Mesenchymal stem cell (in vitro differentiated cells and primary cell): ENCODE measurements at regions not wholly inside any gene's neighbourhood (a gene's known extent, or its start where the extent isn't known, plus 50 kb on each side); places are given as distances from the start of the nearest gene placed in this dataset.

Source experiments
- DNase-seq: peaks from one replicate; pipeline ENCODE4 v3.0.0-alpha.2; 2013
- H2AFZ ChIP-seq: one replicate; pipeline ENCODE4 v1.6.1; 2013; ENCODE audit warnings: low read depth, mild to moderate bottlenecking, control low read depth, inconsistent platforms, low read length, moderate library complexity
- H2AK5ac ChIP-seq: 2 replicates; pipeline ENCODE4 v1.6.1; 2013; ENCODE audit warnings: low read length, moderate library complexity, mild to moderate bottlenecking, inconsistent platforms; ENCODE audit not compliant: severe bottlenecking
- H2BK120ac ChIP-seq: one replicate; pipeline ENCODE4 v1.6.1; 2013; ENCODE audit warnings: low read depth, mild to moderate bottlenecking, inconsistent platforms, low read length, moderate library complexity
- H2BK12ac ChIP-seq, 2 experiments: one replicate each; pipeline ENCODE4 v1.6.1; 2013; ENCODE audit warnings: inconsistent platforms in 2 of 2, low read length in 2 of 2, mild to moderate bottlenecking in 2 of 2, moderate library complexity in 2 of 2, control low read depth in 1 of 2
- H2BK15ac ChIP-seq: one replicate; pipeline ENCODE4 v1.6.1; 2013; ENCODE audit warnings: mild to moderate bottlenecking, low read depth, inconsistent platforms; ENCODE audit not compliant: poor library complexity, severe bottlenecking
- H2BK5ac ChIP-seq: 2 replicates; pipeline ENCODE4 v1.6.1; 2013; ENCODE audit warnings: low read depth, mild to moderate bottlenecking, low read length, control low read depth, inconsistent platforms; ENCODE audit not compliant: poor library complexity, severe bottlenecking
- H3K14ac ChIP-seq, 2 experiments: one replicate each; pipeline ENCODE4 v1.6.1; 2013; ENCODE audit warnings: inconsistent platforms in 2 of 2, low read length in 2 of 2, control low read depth in 1 of 2, mild to moderate bottlenecking in 1 of 2, moderate library complexity in 1 of 2
- H3K18ac ChIP-seq, 2 experiments: one replicate each; pipeline ENCODE4 v1.6.1; 2013; ENCODE audit warnings: inconsistent platforms in 2 of 2, low read length in 2 of 2, control low read depth in 1 of 2, low read depth in 1 of 2, mild to moderate bottlenecking in 1 of 2
- H3K23ac ChIP-seq, 2 experiments: one replicate each; pipeline ENCODE4 v1.6.1; 2013; ENCODE audit warnings: inconsistent platforms in 2 of 2, low read length in 2 of 2, mild to moderate bottlenecking in 2 of 2, moderate library complexity in 2 of 2, control low read depth in 1 of 2
- H3K27ac ChIP-seq: 2 replicates; pipeline ENCODE4 v1.5.1; 2013; ENCODE audit warnings: mild to moderate bottlenecking, moderate library complexity, low read length, control low read depth, inconsistent platforms; ENCODE audit not compliant: poor library complexity, severe bottlenecking
- H3K27me3 ChIP-seq, 2 experiments: 2 replicates each; pipeline versions ENCODE4 v1.6.1 to v1.7.0; 2013; ENCODE audit warnings: low read length in 2 of 2, mild to moderate bottlenecking in 2 of 2, moderate library complexity in 2 of 2, control low read depth in 1 of 2, inconsistent platforms in 1 of 2; ENCODE audit not compliant: control insufficient read depth in 1 of 2, insufficient read depth in 1 of 2
- H3K36me3 ChIP-seq, 2 experiments: 2 replicates each; pipeline versions ENCODE4 v1.6.1 to v1.7.0; 2013; ENCODE audit warnings: low read length in 2 of 2, control low read depth in 1 of 2, inconsistent platforms in 1 of 2, low read depth in 1 of 2, mild to moderate bottlenecking in 1 of 2; ENCODE audit not compliant: insufficient read depth in 2 of 2, control insufficient read depth in 1 of 2
- H3K4ac ChIP-seq, 2 experiments: one replicate each; pipeline ENCODE4 v1.6.1; 2013; ENCODE audit warnings: inconsistent platforms in 2 of 2, low read length in 2 of 2, mild to moderate bottlenecking in 2 of 2, moderate library complexity in 2 of 2, control low read depth in 1 of 2, low read depth in 1 of 2
- H3K4me1 ChIP-seq: 2 replicates; pipeline ENCODE4 v1.6.1; 2013; ENCODE audit warnings: low read depth, low read length, control low read depth; ENCODE audit not compliant: control insufficient read depth, insufficient read depth
- H3K4me2 ChIP-seq: 2 replicates; pipeline ENCODE4 v1.6.1; 2013; ENCODE audit warnings: low read length, mild to moderate bottlenecking, inconsistent platforms; ENCODE audit not compliant: poor library complexity, severe bottlenecking
- H3K4me3 ChIP-seq, 2 experiments: 2 replicates each; pipeline versions ENCODE4 v1.5.1 to v1.7.0; 2013; ENCODE audit warnings: low read length in 2 of 2, mild to moderate bottlenecking in 2 of 2, control low read depth in 1 of 2, low read depth in 1 of 2; ENCODE audit not compliant: insufficient read depth in 1 of 2
- H3K79me1 ChIP-seq: replicated peaks from 2 replicates; pipeline ENCODE4 v1.6.1; 2013; ENCODE audit warnings: mild to moderate bottlenecking, control low read depth, low read length, inconsistent platforms; ENCODE audit not compliant: poor library complexity, severe bottlenecking
- H3K9ac ChIP-seq: 2 replicates; pipeline ENCODE4 v1.7.0; 2013; ENCODE audit warnings: mild to moderate bottlenecking, low read length, moderate library complexity
- H3K9me3 ChIP-seq: 2 replicates; pipeline ENCODE4 v1.7.0; 2013; ENCODE audit warnings: mild to moderate bottlenecking, low read length; ENCODE audit not compliant: control insufficient read depth
- H4K8ac ChIP-seq: one replicate; pipeline ENCODE4 v1.6.1; 2013; ENCODE audit warnings: inconsistent platforms, mild to moderate bottlenecking, low read length, moderate library complexity
- H4K91ac ChIP-seq: one replicate; pipeline ENCODE4 v1.6.1; 2013; ENCODE audit warnings: mild to moderate bottlenecking, low read length, inconsistent platforms
- WGBS: methylation state at CpG from one replicate; pipeline ENCODE4 v1.1.7; 2013; ENCODE audit warnings: mixed read lengths; 5-methylcytosine and 5-hydroxymethylcytosine counted together

DNA sequence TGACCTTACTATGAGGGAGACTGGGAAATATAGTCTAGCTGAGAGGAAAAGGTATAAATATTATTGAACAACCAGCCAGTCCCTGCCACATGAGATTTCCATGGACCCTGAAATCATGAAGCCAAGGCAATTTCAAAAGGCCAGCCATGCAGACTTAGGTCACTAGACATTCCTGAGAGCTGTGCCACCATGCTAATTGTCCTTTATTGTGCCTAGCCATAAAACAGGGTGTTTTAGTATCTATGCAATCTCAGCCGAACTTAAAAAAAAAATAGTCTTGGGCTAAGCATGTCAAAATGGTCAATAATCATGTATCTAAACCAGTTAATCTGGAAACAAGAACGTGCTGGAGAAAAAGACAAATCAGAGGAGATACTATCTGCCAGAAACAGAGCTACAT lies 269.5 kb downstream of the LNPK start:
- H3K14ac ChIP-seq: no peak overlapping the region
- H4K91ac ChIP-seq: no peak overlapping the region
- H4K8ac ChIP-seq: no peak overlapping the region
- no peak overlapping the region for H3K23ac ChIP-seq
- no peaks in the 10 kb centered on the region for H3K9me3 ChIP-seq
- no peak overlapping the region for H3K27ac ChIP-seq
- no peak overlapping the region for H3K4me3 ChIP-seq
- H3K4me2 ChIP-seq: no peak overlapping the region
- H3K18ac ChIP-seq: no peak overlapping the region
- WGBS: 100% methylated on average over 1 of the region's 2 CpGs
- H2BK5ac ChIP-seq: no peak overlapping the region
- no peak overlapping the region for H3K4ac ChIP-seq
- H2AK5ac ChIP-seq: no peak overlapping the region
- H3K36me3 ChIP-seq: no peaks in the 10 kb centered on the region
- H2BK12ac ChIP-seq: no peak overlapping the region
- H3K9ac ChIP-seq: no peak overlapping the region
- no peak overlapping the region for H2BK15ac ChIP-seq
- no peak overlapping the region for H2BK120ac ChIP-seq
- no peaks in the 10 kb centered on the region for H3K79me1 ChIP-seq
- H2AFZ ChIP-seq: no peak overlapping the region
- no peak for DNase-seq
- H3K27me3 ChIP-seq: no peaks in the 10 kb centered on the region
- no peaks in the 10 kb centered on the region for H3K4me1 ChIP-seq

DNA sequence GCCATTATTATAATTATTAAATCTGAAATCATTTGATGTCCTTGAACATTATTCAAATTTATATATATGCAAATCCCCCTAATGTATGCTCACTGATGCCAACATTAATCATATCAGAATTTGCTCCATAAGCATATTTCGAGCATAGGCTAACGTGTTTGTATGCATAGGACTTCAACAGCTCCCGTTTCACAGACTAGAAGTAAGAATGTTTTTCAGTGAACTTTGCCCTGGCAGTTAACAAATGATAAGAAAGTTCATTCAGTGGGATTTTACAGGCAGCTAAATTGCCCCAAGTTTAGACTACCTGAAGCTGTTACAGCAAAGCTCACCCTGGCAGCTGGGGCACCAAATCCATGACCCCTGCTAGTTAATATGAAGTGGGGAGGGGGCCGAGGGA lies 272.0 kb downstream of the LNPK start:
- no peak overlapping the region for H3K14ac ChIP-seq
- no peak overlapping the region for H3K9ac ChIP-seq
- H3K4me3 ChIP-seq: no peak overlapping the region
- no peaks in the 10 kb centered on the region for H3K4me1 ChIP-seq
- no peak overlapping the region for H2BK15ac ChIP-seq
- DNase-seq: no peak
- no peak overlapping the region for H2BK120ac ChIP-seq
- no peaks in the 10 kb centered on the region for H3K9me3 ChIP-seq
- H3K4me2 ChIP-seq: no peak overlapping the region
- H4K91ac ChIP-seq: no peak overlapping the region
- H2BK12ac ChIP-seq: no peak overlapping the region
- 65% methylated on average over 4 of the region's 4 CpGs for WGBS
- no peak overlapping the region for H3K4ac ChIP-seq
- no peak overlapping the region for H2AK5ac ChIP-seq
- no peak overlapping the region for H3K18ac ChIP-seq
- no peak overlapping the region for H2AFZ ChIP-seq
- H4K8ac ChIP-seq: no peak overlapping the region
- no peaks in the 10 kb centered on the region for H3K79me1 ChIP-seq
- no peak overlapping the region for H3K23ac ChIP-seq
- H2BK5ac ChIP-seq: no peak overlapping the region
- no peaks in the 10 kb centered on the region for H3K36me3 ChIP-seq
- H3K27ac ChIP-seq: no peak overlapping the region
- no peaks in the 10 kb centered on the region for H3K27me3 ChIP-seq

DNA sequence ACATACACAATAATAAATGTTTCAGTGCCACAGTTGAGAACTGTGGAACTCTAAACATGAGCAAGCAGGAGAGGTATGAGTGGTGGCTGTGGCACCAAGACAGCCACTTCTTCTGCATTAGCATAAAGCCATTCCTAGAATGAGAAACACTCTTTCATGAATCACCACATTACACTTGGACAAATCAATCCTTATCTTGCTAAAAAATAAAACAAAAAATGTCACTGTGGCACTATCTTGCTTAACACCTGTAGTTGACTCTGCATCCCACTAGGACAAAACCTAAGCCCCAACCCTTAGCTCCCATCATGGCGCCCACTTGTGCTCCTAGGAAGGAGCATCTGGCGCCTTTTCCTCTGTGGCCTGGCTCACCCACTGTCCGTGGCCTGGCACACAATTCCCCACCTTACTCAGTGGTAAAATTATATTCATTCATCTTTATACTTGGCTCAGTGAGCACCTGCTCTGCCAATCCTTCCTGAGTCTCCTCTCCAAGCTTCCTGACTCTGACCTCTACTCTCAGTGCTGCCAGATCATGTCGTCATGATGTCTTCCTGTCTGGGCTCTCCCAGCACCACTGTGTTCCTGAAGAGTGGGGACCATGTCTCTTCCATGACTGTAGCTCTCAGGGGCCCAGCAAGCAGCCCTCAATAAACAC lies 272.9 kb downstream of the LNPK start:
- Histone ChIP-seq H3K4me3 (no peak overlapping the region), H3K4ac (no peak overlapping the region), H3K9ac (no peak overlapping the region), H4K8ac (no peak overlapping the region), H2BK120ac (no peak overlapping the region), H2BK15ac (no peak overlapping the region), H3K14ac (no peak overlapping the region), H2BK5ac (no peak overlapping the region), H2AFZ (no peak overlapping the region), H2BK12ac (no peak overlapping the region), H3K79me1 (no peaks in the 10 kb centered on the region), H3K23ac (no peak overlapping the region), H3K9me3 (no peaks in the 10 kb centered on the region), H3K4me1 (no peaks in the 10 kb centered on the region), H4K91ac (no peak overlapping the region), H2AK5ac (no peak overlapping the region), H3K27me3 (no peaks in the 10 kb centered on the region), H3K18ac (no peak overlapping the region), H3K27ac (no peak overlapping the region), H3K4me2 (no peak overlapping the region), H3K36me3 (no peaks in the 10 kb centered on the region)
- no peak for DNase-seq
- 93% methylated on average over 4 of the region's 4 CpGs for WGBS

DNA sequence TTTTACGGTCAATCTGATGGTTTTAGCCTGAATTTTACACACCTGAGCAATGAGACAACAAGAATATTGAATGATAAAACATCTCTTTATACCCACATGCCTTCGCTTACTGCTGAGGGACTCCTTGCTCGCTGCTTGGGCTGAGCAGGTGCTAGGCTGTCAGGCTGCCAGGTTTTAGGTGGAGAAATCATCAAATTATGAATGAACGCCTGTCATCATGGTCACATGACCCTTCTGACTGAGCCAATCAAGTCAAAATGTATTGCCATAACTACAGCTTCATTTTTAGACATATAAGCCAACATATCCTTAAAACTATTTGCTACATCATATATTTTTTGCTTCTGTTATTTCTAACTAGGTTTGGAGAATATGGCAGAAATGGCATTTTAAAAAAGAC lies 274.0 kb downstream of the LNPK start:
- Histone ChIP-seq H3K14ac (no peak overlapping the region), H3K79me1 (no peaks in the 10 kb centered on the region), H3K36me3 (no peaks in the 10 kb centered on the region), H3K4me3 (no peak overlapping the region), H3K4me1 (no peaks in the 10 kb centered on the region), H3K9ac (no peak overlapping the region), H2BK5ac (no peak overlapping the region), H3K18ac (no peak overlapping the region), H3K4ac (no peak overlapping the region), H4K8ac (no peak overlapping the region), H4K91ac (no peak overlapping the region), H3K23ac (no peak overlapping the region), H3K9me3 (peaks cover 5% of the 10 kb centered on the region), H2AK5ac (no peak overlapping the region), H3K27me3 (no peaks in the 10 kb centered on the region), H2AFZ (no peak overlapping the region), H3K27ac (no peak overlapping the region), H2BK15ac (no peak overlapping the region), H2BK120ac (no peak overlapping the region), H2BK12ac (no peak overlapping the region), H3K4me2 (no peak overlapping the region)
- 96% methylated on average over 4 of the region's 4 CpGs for WGBS
- DNase-seq: no peak
